Stimulated activated CD4-positive, alpha-beta T cell treated with anti-CD3 and anti-CD28 coated beads, Interleukin-15, amount 100 ng/mL, for 1 hour (primary cell): ENCODE measurements at regions not wholly inside any gene's neighbourhood (a gene's known extent, or its start where the extent isn't known, plus 50 kb on each side); places are given as distances from the start of the nearest gene placed in this dataset.

Experiments
- DNase-seq, 2 donors: peaks; one replicate each; pipeline ENCODE4 v3.0.0-alpha.2; 2020; ENCODE audit warnings: low read depth in 1 of 2, low spot score in 1 of 2

DNA sequence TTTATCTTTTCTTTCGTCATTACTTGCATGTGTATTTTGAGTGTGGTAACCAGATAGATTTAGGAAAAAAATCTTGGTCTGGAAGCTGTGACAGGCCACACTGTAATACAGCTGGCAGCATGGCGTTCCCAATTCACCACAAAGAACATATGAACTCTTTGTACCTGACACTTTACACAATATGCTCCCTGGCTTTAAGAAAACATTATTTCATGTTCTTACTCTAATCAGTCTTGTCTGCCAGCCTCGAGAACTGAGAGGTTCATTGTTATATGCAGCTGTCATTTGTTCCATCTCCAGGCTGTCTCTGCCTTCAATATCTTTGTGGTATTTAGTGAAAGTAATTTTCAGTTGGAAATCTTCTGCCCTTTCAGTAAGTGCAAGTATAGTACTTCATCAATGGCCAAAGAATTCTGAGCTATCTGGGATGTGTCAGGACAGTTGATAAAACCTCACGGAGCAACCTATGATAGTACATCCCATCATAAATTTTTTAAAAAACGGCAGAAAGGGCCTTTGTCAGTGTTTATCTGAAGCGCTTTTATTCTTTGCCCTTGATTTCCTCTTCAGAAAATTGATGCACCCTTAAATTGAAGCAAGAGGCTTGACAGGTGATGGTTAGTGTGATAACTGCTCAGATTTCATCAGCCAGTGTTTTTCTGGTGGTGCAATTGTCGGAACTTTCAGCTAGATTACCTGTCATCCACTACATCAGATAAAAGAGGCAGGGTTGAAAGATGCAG, 146.3 kb upstream of the SP8 start:
- no peak for DNase-seq

DNA sequence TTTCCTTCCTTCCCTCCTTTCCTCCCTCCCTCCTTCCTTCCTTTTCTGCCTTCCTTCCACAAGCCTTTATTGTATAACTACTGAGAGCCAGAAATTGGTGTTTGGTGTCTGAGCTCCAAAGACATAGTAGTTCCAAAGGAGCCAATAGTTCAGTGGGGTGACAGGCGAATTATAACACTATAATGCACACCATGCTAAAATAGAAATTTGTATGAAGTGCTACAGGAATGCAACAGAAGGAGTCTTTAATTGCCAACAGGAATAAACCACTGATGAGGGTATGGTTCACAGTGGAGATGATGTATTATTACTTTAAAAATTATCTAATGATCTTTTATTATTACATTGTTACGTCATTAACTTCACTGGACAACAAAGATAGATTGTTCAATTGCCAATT, 158.8 kb upstream of the SP8 start:
- DNase-seq: no peak

DNA sequence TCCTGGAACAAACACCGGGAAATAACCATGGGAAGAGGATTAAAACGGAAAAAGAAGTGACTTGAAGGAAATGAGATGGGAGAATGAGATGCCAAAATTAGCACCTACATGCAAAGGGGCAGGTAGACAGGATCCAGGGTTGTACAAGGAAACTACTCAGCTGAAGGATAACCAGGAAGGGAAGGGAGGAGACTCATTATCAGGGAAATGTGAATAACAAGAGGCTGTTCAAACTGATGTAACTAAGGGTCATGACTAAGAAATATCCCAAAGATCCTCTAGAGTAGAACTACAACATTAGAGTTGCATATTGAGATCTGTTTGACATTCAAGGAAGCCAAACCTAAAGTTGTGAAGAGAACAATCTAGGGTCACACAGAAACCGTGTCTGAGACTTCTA, 166.2 kb upstream of the SP8 start:
- no peak for DNase-seq

DNA sequence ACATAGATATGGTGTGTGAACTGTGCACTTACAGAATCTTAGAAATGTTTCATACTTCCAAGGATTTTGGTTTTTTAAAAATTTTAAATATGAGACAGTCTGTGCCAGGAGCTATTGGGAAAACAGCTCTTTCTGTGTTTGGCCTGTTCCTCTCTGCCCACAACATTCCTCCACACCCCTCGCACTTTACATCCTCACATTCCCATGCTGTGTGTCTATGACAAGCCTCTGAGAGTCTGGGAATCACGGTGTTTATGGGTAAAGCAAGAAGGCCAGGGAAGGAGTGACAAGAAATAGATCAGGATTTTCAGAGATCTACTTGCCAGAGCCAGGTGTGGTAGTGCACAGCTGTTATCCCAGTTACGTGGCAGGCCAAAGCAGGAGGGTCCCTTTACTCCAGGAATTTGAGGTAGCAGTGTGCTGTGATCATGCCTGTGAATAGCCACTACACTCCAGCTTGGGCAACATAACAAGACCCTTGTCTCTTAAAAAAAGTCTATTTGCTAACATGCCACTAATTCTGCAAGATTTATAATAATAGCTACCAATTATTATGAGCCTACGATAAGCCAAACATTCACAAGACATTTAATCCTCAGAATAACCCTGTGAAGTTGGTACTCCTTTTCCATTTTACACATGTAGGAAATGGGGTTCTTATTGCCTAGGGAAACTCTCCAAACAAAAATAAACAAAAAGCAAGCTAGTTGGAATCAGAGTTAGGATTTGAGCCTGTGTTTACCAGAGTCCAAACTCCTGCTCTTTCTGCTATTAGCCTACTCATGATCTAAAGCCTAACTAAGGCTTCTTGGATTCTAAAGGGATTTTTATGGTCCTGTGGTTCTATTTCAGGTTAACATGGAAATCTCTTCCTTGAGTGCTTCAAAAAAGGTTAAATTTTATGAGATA, 168.3 kb upstream of the SP8 start:
- no peak for DNase-seq

DNA sequence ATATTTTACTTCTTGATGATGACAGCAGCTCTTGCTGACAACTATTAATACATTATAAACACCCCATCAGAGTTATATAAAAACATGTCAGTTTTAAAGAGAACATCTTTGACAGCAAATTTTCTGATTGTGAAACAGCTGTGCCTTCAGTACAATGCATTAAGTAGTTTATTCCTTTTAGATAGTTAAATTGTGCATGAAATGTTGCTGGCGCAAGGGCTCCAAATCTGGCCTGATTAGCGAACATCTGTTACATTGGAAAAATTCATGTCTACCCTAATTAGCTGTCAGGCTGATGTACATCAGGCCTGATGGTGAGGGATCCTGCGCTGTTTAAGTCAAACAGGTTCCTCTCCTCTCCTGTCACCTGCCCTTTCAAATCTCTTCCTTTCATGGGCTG, 171.9 kb upstream of the SP8 start:
- no peak for DNase-seq

DNA sequence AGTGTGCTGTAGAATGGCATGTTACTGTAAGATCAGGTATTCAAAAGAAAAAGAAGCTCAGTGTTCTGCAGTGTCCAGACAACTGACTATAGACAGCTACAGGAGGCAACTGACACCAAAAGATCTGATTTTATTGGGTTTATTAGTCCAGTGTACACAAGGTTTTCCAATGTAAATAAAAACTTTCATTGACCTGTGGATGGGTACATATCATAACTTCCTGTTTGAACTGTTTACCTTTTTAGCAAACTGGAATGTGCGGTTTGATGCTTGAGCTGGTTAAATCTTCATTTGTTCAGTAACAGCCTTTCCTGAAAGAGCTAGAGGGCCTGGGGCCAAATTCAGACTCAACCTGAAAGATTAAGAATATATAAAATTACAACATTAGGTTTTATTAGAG, 172.6 kb upstream of the SP8 start:
- DNase-seq: no peak

DNA sequence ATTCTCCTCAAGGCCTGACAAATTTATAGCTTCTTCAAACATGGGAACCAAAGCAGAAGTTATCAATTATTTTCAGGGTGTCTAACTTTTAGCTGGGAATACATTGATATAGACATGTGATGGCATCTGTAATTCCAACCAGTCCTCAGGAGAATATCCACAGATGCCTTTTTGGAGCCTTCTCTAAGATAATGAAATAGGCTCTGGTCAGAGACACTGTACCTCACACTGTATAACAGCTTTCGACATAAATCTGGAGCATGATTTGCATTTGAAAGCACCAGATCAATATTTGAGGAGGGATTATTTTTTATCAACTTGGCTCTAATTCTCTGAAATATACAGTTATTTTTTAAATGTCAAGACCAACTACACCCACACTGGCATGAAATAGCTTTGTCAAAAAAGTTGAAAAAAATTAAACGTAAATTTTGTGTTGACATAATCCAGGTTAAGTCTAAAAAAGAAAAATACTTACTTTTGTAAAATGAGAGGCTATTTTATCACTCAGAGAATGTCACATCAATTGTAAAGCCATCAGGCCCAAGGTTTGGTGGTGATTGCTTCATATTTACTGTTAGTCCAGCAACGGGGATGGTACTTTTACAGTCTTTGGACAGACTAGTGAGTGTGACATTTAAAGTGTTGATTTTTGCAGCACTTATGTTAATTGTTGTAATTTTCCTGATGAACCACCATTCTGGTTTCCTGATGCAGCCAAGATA, 177.0 kb upstream of the SP8 start:
- DNase-seq: no peak

DNA sequence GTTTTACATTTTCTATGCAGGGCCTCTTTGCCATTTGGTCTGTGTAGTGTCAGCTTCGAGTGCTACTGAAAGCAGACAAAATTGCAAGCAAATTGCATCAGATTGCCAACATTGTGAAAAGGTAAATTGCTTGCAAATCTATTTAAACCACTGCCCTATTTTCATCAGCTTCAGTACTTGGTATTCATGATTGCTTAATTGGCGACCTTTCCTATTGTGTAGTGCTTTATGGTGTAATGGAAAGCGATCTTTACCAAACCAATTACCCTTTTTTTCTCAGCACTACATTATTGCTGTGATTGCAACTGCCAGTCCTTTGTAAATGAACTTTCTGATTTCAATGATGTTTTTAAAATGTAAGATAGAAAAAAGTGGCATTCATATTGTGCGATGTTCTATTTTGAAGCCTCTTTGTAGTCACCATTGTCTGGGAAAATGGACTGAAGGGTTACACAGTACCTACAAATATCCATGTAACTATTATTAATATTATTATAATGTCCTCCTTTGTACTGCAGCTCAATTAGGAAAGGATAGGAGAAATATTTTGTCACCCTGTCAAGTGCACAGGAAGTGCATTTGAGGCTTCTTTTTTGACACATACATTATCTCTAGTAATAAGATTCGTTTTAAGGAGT, 177.7 kb upstream of the SP8 start:
- DNase-seq: no peak

DNA sequence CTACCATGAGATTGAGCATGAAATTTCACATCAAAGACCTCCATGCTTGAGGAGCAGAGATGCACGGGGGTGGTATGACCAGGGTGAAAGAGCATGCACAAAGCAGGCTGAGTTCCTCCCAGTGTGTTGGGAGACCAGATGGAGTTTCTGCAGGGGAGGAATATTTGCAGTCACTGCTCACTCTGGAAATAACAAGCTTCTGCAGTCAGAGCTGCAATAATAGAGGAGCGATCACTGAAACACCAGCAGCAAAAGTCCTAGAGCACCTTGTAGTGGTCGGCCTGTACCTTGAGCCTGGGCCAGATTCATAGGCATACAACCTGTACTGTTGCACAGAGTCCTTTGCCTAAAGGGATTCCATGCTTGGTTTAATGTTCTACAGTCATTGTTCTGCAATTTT, 184.5 kb upstream of the SP8 start:
- no peak for DNase-seq

DNA sequence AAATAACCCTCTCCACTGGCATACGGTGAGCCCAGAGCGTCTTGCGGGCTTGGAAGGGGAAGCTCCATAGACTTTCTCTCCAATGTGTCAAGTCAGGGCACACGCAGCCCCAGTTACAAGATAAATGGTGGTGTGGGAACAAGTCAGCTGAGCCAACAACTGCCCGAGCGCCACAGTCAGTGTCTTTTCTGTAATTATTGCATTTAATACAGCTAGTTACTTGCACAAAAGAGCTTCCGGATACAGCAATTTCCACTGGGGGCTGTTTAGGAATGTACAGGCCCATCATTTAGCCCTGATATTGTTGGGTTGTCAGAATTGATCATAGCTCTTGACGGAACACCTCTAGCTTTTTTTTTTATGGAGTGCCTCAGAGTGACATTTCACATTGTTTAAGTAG, 193.5 kb upstream of the SP8 start:
- no peak for DNase-seq

DNA sequence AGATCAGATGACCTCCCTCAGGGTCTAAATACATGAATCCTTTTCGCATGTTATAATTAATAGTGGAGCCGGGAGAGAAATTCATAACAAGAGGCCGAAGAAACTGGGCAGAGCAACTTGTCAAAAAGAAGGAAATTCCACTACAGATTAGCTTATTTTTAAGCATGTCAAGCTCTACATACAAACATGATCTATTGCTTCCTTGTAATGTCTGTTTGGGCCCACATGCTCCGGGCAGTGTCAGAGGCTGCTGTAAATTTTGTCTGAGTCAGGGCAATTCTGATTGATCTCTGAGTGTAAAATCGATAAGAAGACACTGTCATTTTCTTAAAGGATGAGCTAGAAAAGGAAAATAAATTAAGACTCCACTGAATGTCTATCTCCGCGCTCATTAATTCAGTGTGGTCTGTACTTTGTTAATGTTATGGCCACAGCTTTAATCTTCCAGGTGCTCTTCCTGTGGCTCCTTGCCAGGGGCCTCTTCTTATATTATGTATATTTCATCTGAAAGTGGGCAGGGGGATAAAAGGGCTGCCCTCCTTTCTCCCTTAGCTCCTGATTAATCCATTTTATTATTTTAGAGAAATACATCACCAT, 194.1 kb upstream of the SP8 start:
- DNase-seq: no peak

DNA sequence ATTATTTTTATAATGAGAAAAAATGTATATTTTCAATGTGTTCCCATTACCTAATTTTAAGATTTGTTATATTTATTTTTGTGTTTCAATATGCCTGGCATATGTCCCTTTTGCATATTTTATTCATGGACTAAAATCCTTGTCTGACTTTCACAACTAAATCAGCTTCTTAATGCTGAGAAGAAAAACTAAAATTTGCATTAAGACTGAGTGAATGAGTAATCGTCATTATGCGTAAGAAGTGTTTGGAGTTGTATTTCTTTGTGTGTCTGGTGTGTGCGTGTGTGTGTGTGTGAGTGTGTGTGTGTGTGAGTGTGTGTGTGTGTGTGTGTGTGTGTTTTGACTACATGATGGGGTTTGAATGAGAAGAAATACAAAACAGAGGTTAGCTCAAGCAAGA, 201.7 kb upstream of the SP8 start:
- no peak for DNase-seq

DNA sequence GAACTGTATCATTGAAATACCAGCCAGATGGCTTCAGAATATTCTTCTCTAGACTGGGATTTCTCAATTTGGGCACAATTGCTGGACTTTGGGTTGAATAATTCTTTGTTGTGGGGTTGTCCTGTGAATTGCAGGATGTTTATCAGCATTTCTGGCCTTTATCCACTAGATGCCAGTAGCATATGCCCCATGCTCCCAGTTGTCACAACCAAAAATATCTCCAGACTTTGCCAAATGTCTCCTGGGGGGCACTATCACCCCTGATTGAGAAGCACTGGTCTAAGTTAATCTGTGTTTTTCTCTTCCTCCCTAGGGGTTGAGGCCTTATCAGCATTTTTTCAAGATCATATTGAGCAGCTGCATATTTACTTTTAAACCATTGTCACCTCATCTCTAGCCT, 204.9 kb upstream of the SP8 start:
- DNase-seq: no peak

DNA sequence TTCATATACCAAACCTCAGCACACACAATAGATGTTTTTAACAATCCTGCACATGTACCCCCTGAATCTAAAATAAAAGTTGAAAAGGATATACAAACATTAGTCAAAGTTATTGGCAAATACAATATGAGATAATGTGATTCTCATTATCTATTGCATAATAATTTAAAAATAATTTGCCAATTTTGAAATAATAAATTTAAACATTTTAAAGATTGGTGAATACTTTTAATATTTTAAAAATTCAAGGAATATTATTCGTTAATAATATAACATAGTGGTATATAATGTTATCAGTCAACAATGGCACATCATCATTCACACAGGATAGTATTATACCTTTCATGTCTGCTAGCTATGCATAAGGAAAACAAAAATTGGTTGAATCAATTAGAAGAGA, 207.0 kb upstream of the SP8 start:
- DNase-seq: no peak

DNA sequence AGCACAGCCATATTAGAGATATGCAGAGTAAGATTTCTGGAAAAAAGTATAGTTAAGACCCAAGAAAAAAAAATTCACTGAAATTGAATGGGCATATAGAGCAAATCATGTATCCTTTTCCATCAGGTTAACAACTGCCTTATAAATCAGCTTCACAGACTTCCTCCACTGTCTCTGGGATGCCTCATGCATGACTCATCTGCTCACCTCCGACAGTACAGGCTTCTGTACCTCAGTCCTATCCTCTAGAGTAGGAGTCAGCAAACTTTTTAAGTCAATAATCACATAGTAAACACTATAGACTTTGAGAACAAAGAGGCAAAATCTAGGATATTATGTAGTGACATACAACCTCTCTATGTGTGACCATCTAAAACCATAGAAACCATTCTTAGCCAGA, 211.6 kb upstream of the SP8 start:
- no peak for DNase-seq

DNA sequence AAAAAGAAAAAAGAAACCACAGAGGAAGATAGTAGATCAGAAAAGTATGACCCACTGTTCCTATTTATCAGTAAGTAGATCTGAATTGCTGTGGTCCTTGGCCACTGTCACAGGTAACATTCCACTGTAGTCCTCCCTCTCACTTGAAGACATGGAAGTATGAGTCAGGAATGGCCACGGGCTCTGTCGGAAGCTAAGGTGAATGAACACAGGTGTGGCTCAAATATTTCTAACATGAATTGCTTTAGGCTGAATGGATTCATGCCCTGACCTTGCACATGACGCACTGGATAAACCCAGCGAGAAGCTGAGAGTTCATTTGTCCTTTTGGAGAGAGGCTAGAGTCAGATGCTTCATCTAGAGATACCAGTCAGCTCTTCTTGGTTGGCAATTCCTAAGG, 224.5 kb upstream of the SP8 start:
- DNase-seq: no peak

DNA sequence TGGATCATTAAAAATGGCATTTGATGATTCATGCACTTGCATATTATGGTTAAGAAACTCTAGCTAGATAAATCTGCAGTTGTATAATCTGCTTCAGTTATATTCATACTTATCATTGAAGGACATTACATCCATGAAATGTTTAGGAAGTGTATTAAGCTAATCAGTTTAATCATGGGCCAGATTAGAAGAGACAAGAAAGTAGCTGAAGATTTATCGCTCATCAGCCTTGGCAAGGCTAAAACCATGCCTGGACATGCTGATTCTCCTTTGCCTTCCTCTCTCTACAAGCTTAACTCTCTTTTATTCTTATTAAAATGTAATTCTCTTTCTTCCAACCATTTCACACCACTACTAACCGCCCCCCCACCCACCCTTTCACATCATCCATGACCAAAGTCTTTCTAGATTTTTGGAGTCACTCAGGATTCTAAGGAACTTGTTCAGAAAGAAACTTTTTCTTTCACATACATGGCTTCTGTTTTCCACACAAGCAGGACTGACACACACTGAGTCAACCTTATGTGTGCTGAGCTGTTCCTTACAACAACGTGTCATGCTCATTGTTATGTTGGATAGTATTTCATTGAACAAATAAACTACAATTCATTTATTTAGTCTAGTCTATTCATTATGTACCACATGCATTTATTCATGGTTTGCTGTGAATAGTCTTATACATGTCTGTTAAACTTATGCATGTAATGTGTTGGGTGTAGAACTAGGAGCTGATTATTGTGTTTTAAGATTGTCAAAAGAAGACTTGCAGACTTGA, 227.3 kb upstream of the SP8 start:
- DNase-seq: no peak

DNA sequence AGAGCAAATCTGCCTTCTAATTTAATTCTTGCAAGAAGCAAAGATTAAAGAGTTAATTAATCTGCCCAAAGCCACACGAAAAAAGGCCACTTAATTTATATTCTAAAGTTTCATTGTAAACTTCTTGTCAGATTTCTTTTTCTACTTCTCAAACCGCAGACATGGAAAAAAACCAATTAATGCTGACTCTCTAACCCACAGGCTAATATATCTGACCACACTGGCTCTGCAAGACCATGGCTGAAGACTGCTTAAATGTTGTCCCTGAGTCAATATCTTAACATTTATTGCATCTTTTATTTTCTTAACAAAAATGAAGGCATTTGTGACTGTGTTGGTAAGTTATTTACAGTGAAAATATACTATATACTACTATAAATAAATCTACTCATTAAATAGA, 234.0 kb upstream of the SP8 start:
- DNase-seq: no peak

DNA sequence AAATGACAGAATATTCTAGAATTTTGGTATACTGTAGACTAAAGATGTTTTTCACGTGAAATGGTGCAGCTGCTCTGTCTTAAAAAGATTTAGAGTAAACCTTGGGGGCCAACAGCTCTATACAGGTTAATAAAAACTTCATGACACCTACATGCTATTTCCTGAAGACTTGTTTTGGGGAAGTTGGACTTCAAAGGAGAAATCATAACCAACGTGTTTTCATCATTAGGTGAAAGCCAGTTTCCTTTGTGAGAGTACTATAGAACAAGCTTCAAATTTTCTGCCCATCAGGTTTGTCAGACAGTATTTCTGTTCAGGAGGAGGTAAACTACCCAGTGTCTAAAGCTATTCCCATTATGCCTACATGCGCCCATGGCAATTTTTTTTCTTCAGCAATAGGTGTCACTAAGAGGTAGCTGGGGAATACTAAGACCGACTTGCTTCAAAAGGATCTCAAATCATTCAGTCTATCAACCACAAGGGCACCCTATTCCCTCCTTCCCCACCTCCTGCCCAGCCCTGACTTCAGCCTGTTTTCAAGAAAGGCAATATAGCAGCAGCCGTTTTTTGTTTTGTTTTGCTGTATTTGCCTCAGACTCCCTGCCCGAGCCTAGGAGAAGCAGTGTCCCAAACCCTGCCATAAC, 237.3 kb upstream of the SP8 start:
- no peak for DNase-seq

DNA sequence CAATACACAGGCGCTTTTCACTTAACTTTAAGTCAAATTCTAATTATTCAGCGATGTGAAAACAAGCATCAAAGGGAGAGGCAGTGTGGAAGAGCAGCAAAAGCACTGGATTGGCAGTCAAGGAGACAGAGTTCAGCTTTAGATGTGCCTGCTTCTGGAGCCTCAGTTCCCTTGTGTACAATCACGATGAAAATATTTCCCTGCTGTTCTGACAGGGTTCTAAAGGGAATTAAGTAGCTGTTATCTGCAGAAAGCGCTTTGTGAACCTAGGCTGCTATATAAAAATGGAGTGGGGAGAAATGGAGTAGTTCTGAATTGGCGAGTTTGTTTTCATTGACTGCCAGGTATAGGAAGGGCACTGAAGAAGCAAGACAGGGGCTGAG, 237.8 kb upstream of the SP8 start:
- no peak for DNase-seq
